ENCODE measurements at regions not wholly inside any gene's neighbourhood (a gene's known extent, or its start where the extent isn't known, plus 50 kb on each side); places are given as distances from the start of the nearest gene placed in this dataset.

- Histone ChIP-seq H3K9ac (ENCODE audit: extremely low read depth, insufficient read length, low read length) (no peak overlapping the region), H2BK5ac (ENCODE audit: insufficient read length, low read length) (no peak overlapping the region), H3K79me1 (ENCODE audit: insufficient read depth, low read depth, low read length, poor library complexity, severe bottlenecking) (no peaks in the 10 kb centered on the region), H3K56ac (ENCODE audit: insufficient read length, low read depth, low read length) (no peak overlapping the region), H2BK20ac (ENCODE audit: low read depth, low read length, poor library complexity, severe bottlenecking) (no peak overlapping the region), H3K4ac (ENCODE audit: low read depth, low read length) (no peak overlapping the region), H3K27me3 (ENCODE audit: insufficient read depth, low read length) (no peaks in the 10 kb centered on the region), H3K23ac (ENCODE audit: insufficient read length, low read depth, low read length) (no peak overlapping the region), H4K20me1 (ENCODE audit: control insufficient read depth, insufficient read depth, insufficient read length) (no peaks in the 10 kb centered on the region), H3T11ph (ENCODE audit: low read length) (no peak overlapping the region), H4K5ac (ENCODE audit: insufficient read length, low read depth, low read length) (no peak overlapping the region), H3K4me1 (ENCODE audit: insufficient read depth, low read length) (no peaks in the 10 kb centered on the region), H3K14ac (ENCODE audit: insufficient read depth, low read length) (no peak overlapping the region), H3K18ac (ENCODE audit: insufficient read length, low read depth, low read length) (no peak overlapping the region), H2BK120ac (ENCODE audit: low read depth, low read length, poor library complexity, severe bottlenecking) (no peak overlapping the region), H3K23me2 (ENCODE audit: insufficient read length, low read depth, low read length, poor library complexity, severe bottlenecking) (no peaks in the 10 kb centered on the region), H3K27ac (ENCODE audit: insufficient read length, low read depth, low read length) (no peak overlapping the region), H2BK15ac (ENCODE audit: low read depth, low read length) (no peak overlapping the region), H3K4me2 (ENCODE audit: insufficient read depth, insufficient read length, low read length) (no peak overlapping the region), H2BK12ac (ENCODE audit: insufficient read length, low read depth, low read length) (no peak overlapping the region), H3K79me2 (ENCODE audit: insufficient read depth, low read length) (no peaks in the 10 kb centered on the region), H4K91ac (ENCODE audit: insufficient read length, low read depth, low read length) (no peak overlapping the region), H2AK5ac (ENCODE audit: insufficient read length, low read length) (no peak overlapping the region), H3K9me3 (ENCODE audit: control insufficient read depth, low read depth, low read length) (no peaks in the 10 kb centered on the region), H2AFZ (ENCODE audit: low read length) (no peak overlapping the region), H4K8ac (replicated peaks; ENCODE audit: insufficient read length, low read depth, low read length) (no peak overlapping the region)
- no peaks in the 10 kb centered on the region; a peak in 1 of 5 replicates for H3K9me3 Mint-ChIP-seq
- no peak for TF ChIP-seq CTCF (conservative IDR thresholded peaks at IDR 0.05)
- no CpG with 5 or more reads among the region's 3 CpGs for whole genome bisulfite sequencing (ENCODE audit: extremely low coverage, insufficient read length, low lambda C conversion rate)
- no peaks in the 10 kb centered on the region for H3K36me3 Mint-ChIP-seq (ENCODE audit: insufficient read depth in 1 of 3, low read depth in 3 of 3)
- H3K27me3 Mint-ChIP-seq (ENCODE audit: low read depth): no peaks in the 10 kb centered on the region
- DNase-seq: no peak
- peaks cover 4 to 5% of the 10 kb centered on the region in 2 experiments; a peak in 3 of 4 replicates for H3K4me1 Mint-ChIP-seq
- H3K27ac Mint-ChIP-seq: no peak overlapping the region
- H3K4me3 Mint-ChIP-seq: no peak overlapping the region
These were observed 394.1 kb downstream of the TRIB2 start for GRCh38 chr2:13110825-13111224.
